ENCODE measurements at regions not wholly inside any gene's neighbourhood (a gene's known extent, or its start where the extent isn't known, plus 50 kb on each side); places are given as distances from the start of the nearest gene placed in this dataset.

- DNase-seq (ENCODE audit: low read depth in 2 of 2), result no peak
Measured at GRCh38 chr5:58114324-58114723, 345.6 kb downstream of the PLK2 start.

GRCh38 chr5:58113172-58113571, 346.7 kb downstream of the PLK2 start:
- no peak for DNase-seq (ENCODE audit: low read depth in 2 of 2)

- no peak for DNase-seq (ENCODE audit: low read depth in 2 of 2)
Measured at GRCh38 chr5:58108511-58108910, 351.4 kb downstream of the PLK2 start.

- no peak for DNase-seq (ENCODE audit: low read depth in 2 of 2)
Measured at GRCh38 chr5:58107704-58108103, 352.2 kb downstream of the PLK2 start.

DNA sequence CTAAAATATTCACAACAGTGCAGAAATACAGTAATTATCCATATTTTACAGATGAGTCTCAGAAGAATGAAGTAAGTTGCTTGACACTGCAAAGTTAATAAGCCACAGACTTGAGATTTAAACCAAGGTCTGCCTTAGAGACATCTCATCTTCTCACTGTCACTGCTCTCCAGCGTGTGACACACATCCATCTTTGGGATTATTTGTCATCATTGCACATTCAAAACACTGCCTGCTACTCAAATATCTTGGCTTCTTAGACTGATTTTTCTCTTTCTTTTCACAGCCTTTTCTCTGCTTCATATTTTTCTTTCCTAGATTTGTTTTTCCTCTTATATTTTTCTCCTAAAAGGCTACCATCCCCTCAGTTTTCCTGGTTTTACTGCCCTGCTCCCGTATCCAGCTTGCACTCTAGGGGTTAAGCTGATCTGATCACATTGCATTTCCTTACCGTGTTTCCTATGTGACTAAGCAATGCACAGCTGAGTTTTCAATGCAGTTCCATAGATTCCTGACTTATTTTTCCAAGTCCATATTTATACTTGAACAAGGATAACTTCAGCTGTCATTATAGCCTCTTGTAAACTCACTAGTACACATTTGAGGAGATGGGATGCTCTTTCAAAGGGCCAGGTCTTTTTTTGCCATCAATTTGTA, 353.0 kb downstream of the PLK2 start:
- no peak for DNase-seq (ENCODE audit: low read depth in 2 of 2)

DNA sequence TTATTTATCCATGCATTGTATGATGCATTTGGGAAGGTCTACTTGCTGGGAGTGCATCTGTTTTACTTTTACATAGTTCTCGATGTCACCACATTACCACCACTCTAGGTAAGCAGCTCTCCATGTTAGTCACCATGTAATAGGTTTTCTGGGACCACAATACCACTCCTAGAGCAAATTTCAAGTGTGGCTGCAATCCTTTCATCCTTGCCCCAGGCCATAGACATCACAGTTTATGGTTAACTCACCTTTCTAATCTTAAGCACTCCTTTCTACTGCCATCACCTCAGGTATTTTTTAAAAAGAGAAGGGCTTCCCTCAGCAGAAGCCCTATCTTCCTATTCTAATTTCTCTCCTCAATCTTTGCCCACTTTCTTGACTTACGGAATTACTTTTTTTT, 354.1 kb downstream of the PLK2 start:
- no peak for DNase-seq (ENCODE audit: low read depth in 2 of 2)

- no peak for DNase-seq (ENCODE audit: low read depth in 2 of 2)
Measured at GRCh38 chr5:58099257-58099656, 360.6 kb downstream of the PLK2 start.

- no peak for DNase-seq (ENCODE audit: low read depth in 2 of 2)
Measured at GRCh38 chr5:58094031-58094430, 365.9 kb downstream of the PLK2 start.

DNA sequence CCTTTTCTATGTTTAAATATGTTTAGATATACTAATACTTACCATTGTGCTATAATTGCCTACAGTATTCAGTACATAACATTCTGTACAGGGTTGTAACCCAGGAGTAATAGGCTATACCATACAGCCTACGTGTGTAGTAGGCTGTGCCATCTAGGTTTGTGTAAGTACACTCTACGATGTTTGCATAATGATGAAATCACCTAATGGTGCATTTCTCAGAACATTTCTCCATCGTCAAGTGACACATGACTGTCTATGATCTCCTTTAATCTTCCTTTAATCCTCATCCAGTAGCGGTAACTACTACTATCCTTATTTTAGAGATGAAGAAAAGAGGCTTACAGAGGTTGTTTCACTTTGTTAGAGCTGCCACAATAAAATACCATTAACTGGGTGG, 369.2 kb downstream of the PLK2 start:
- no peak for DNase-seq (ENCODE audit: low read depth in 2 of 2)

GRCh38 chr5:58088941-58089340, 370.9 kb downstream of the PLK2 start:
- DNase-seq (ENCODE audit: low read depth in 2 of 2), result no peak

DNA sequence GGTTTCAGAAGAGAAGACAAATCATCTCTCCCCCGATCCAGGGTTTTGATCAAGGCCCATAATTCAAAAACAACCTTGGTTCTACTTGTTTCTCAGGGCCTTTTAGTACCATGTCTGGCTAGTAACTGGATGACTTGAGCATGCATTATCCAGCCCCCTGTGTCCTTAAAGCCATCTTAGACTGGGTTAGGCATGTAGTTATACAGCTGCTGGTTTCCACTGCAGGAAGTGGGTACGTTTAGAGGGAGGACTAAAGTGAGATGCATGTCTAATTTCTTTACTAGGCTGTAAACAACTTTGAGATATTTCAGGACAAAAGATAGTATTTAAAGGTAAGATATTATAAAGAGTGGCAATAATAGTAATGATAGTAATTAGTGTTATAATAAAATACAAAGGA, 372.0 kb downstream of the PLK2 start:
- DNase-seq (ENCODE audit: low read depth in 2 of 2), result no peak

- DNase-seq (ENCODE audit: low read depth in 2 of 2), result no peak
Measured at GRCh38 chr5:58087123-58087522, 372.8 kb downstream of the PLK2 start.

GRCh38 chr5:58085800-58086199, 374.1 kb downstream of the PLK2 start:
- DNase-seq (ENCODE audit: low read depth in 2 of 2), result no peak

DNA sequence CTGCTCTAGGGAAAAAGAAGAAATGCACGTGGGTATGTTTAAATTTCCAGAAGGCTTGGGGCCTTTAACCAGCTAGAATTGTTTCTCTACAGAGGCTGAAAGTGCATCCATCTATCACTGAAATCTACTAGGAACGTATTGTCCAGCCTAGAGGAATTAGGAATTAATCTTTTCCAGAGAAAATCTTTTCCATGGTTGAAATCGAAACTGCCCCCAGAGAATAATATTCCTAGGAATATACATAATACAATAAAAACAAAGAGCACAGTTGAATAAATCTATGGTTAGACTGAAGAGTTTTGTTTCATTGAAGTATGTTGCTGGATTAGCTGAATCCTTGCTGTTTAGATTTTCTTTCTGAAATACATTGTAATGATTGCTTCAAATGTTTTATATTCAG, 378.5 kb downstream of the PLK2 start:
- DNase-seq (ENCODE audit: low read depth in 2 of 2), result no peak

DNA sequence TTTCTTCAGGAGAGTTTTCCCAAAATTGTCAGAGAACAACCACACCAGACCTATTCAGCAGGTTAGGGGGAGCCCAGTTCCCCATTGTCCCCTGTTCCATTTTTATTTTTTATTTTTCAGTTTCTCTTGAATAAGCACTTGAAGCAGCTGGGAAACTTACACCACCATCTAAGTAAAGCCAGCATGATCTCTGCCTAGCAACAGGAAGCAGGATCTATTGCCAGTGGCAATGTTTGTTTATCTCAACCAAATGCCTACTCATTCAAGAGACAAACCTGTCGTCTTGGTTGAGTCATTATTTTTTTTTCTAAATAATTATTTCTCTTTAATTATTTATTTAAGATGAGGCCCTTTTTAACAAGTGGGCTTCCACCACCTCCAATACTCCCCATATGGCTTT, 379.3 kb downstream of the PLK2 start:
- DNase-seq (ENCODE audit: low read depth in 2 of 2), result no peak

GRCh38 chr5:58077966-58078365, 381.9 kb downstream of the PLK2 start:
- no peak for DNase-seq (ENCODE audit: low read depth in 2 of 2)

DNA sequence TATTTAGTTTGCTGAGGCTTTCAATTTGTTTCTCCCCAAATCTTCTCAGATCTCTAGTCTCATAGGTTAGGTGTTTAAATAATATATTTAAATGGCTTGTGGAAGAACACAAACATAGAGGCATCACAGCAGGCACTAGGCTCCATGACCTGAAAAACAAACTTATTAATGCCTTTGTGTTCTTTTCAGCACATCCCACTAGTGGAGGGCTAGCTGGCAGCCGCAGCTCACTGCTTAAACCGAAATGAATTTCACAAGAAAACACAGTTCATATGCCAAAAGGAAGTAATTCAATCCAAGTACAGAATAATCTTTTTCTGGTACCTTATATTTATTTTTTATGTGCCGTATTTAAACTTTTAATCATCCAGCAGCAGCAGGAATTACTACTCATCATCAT, 382.5 kb downstream of the PLK2 start:
- DNase-seq (ENCODE audit: low read depth in 2 of 2), result no peak

DNA sequence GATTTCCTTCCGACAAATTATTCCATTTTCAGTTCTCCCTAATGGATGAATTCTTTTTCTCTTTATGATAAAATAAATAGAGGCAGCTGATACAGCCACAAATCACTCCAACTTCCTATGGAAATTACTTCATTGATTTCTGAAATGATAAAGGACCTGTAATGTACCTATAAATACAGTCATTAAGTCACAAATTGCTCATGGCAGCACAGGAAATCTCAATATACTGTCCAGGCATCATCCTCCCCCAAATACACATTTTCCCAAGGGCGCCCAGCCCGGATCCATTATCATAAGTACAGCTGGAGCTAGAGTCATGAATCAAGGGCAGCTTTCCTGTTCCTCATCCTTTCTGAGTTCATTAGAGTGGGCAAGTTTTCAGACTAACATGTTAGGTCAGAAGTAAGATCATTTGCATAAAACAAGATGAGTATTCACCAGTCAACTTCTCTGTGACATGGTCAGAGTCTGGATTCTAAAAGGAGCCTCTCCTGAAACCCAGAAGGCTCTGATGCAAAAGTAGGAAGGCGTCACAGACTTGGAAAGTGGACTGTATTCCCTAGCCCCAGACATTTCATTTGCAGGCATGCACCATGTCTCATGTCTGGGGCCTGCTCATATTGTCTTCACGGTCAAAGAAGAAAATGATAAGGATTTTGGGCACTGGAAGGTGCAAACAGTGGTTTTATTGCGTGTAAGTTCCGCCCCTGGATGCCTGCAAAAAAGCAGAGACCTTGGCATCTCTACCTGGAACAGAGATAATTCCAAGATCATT, 383.2 kb downstream of the PLK2 start:
- DNase-seq (ENCODE audit: low read depth in 2 of 2), result no peak

GRCh38 chr5:58075907-58076306, 384.0 kb downstream of the PLK2 start:
- no peak for DNase-seq (ENCODE audit: low read depth in 2 of 2)

DNA sequence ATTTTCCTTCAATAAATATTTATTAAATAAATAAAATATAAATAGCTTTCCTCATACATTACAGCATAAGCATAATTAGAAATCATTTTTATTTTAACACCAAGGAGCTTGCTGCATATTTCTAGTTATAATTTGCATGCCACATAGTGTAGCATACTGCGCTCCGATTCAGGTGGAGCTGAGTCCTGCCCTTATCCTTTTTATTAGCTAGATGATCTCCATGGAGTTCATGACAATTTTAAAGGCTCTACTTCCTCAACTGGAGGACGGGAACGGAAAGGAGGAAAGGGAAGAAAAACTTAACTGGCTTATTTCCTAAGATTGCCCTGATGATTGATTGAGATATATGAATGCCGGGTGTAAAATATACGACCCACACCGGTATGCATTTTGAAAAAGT, 385.2 kb downstream of the PLK2 start:
- no peak for DNase-seq (ENCODE audit: low read depth in 2 of 2)

GRCh38 chr5:58074222-58074621, 385.7 kb downstream of the PLK2 start:
- no peak for DNase-seq (ENCODE audit: low read depth in 2 of 2)

DNA sequence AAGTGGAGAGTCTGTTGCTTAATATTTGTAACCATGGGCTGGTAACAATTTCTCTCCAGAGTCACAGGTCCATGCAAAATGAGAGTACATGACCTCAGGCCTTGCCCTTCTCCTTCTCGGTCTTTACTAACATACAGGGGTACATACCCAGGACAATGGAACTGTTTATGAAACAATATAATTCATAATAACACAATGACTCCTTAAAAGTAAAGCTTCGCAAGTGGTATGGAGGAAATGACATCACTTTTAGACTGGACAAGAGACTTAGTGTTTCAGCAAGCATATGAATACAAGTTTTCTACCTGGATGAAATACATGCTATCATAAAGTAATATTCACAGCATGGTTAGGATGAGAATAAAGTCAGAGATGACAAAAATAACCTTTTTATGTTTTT, 386.6 kb downstream of the PLK2 start:
- no peak for DNase-seq (ENCODE audit: low read depth in 2 of 2)

DNA sequence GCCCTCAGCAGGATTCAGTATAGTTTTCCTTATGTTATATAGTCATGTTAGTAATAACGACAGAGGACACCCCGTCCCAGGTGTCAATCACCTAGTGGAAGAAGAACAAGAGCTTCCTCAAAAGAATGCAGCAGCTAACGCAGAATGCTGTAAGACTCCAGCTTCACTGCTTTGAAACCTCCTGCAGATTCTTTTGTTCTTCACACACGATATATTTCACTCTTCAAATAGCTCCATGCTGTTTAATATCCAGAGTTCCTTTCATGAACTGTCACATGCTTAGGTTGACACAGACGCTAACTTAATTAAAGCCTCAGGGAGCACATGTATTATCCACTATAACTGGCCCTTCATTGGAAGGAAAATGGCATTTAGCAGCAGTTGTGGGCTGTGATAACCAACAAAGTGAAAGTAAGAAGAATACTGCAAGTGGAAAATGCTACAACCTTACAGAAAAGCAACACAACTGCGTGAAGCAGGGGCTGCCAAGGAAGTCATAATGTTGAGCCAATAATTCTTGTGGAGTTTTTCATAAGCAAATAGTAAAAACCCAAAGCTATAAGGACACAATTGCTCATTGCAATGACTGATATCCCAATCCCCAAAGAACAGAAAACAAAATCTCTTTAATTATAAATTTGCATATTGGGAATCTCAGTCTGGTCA, 387.5 kb downstream of the PLK2 start:
- no peak for DNase-seq (ENCODE audit: low read depth in 2 of 2)
